HG02623 (cell line): ENCODE measurements at regions not wholly inside any gene's neighbourhood (a gene's known extent, or its start where the extent isn't known, plus 50 kb on each side); places are given as distances from the start of the nearest gene placed in this dataset.

Experiments
- ATAC-seq: cut with Tn5 transposase; IDR thresholded peaks from one replicate; pipeline ENCODE4 v1.9.1; 2021; ENCODE audit warnings: moderate library complexity; ENCODE audit not compliant: unreplicated experiment

- ATAC-seq: no peak
These were observed 146.8 kb upstream of the KLHL29 start for GRCh38 chr2:23238011-23238657.

- ATAC-seq: no peak
These were observed 145.6 kb upstream of the KLHL29 start for GRCh38 chr2:23239374-23239773.

GRCh38 chr2:23241121-23241520 is 143.9 kb upstream of the KLHL29 start:
- no peak for ATAC-seq

GRCh38 chr2:23241611-23242245 is 143.3 kb upstream of the KLHL29 start:
- ATAC-seq: no peak

- no peak for ATAC-seq
These were observed 141.8 kb upstream of the KLHL29 start for GRCh38 chr2:23243073-23243659.

GRCh38 chr2:23244617-23245016 is 140.4 kb upstream of the KLHL29 start:
- no peak for ATAC-seq

- ATAC-seq: no peak
These were observed 137.8 kb upstream of the KLHL29 start for GRCh38 chr2:23246992-23247683.

GRCh38 chr2:23248667-23249066 is 136.3 kb upstream of the KLHL29 start:
- no peak for ATAC-seq

- no peak for ATAC-seq
These were observed 135.6 kb upstream of the KLHL29 start for GRCh38 chr2:23249348-23249747.

GRCh38 chr2:23250371-23250770 is 134.6 kb upstream of the KLHL29 start:
- ATAC-seq: no peak

GRCh38 chr2:23256643-23257042 is 128.3 kb upstream of the KLHL29 start:
- ATAC-seq: no peak

GRCh38 chr2:23260621-23261020 is 124.4 kb upstream of the KLHL29 start:
- ATAC-seq: no peak

- no peak for ATAC-seq
These were observed 116.3 kb upstream of the KLHL29 start for GRCh38 chr2:23268467-23269263.

- no peak for ATAC-seq
These were observed 115.2 kb upstream of the KLHL29 start for GRCh38 chr2:23269747-23270146.

- ATAC-seq: no peak
These were observed 114.2 kb upstream of the KLHL29 start for GRCh38 chr2:23270810-23271209.

- no peak for ATAC-seq
These were observed 113.7 kb upstream of the KLHL29 start for GRCh38 chr2:23271230-23271629.

- no peak for ATAC-seq
These were observed 111.2 kb upstream of the KLHL29 start for GRCh38 chr2:23273786-23274185.

- ATAC-seq: no peak
These were observed 104.6 kb upstream of the KLHL29 start for GRCh38 chr2:23280401-23280800.

- no peak for ATAC-seq
These were observed 101.3 kb upstream of the KLHL29 start for GRCh38 chr2:23283653-23284052.

GRCh38 chr2:23285091-23285800 is 99.7 kb upstream of the KLHL29 start:
- ATAC-seq: no peak
